A549 (cell line): ENCODE measurements at regions not wholly inside any gene's neighbourhood (a gene's known extent, or its start where the extent isn't known, plus 50 kb on each side); places are given as distances from the start of the nearest gene placed in this dataset.

Experiments used
- CHD2 ChIP-seq: fragments of 150-350 bp; IDR thresholded peaks from 2 replicates; pipeline ENCODE4 v1.6.1; 2014; ENCODE audit warnings: low read length; ENCODE audit not compliant: partially characterized antibody
- EP300 ChIP-seq, 2 experiments: fragments of >200 bp; sonication (Bioruptor Twin); formaldehyde crosslinking; IDR thresholded peaks; 2 replicates in 1 of 2; 3 replicates in 1 of 2; pipeline ENCODE4 v1.6.1; 2016 to 2017
- ESRRA ChIP-seq: fragments of 150-350 bp; IDR thresholded peaks from 2 replicates; pipeline ENCODE4 v1.6.1; 2014; ENCODE audit warnings: mild to moderate bottlenecking, low read length, borderline replicate concordance
- HOXA7 ChIP-seq: fragments of 250-450 bp; sonication (Bioruptor Pico); IDR thresholded peaks from 2 replicates; pipeline ENCODE4 v1.5.0; 2020; ENCODE audit warnings: mild to moderate bottlenecking, moderate library complexity
- JUNB ChIP-seq: fragments of >200 bp; sonication (Bioruptor Twin); formaldehyde crosslinking; IDR thresholded peaks from 2 replicates; pipeline ENCODE4 v1.6.1; 2016
- MAZ ChIP-seq: fragments of 150-350 bp; IDR thresholded peaks from 2 replicates; pipeline ENCODE4 v1.6.1; 2014; ENCODE audit warnings: antibody characterized with exemption, low read depth, low read length, borderline replicate concordance
- MYC ChIP-seq: IDR thresholded peaks from 2 replicates; pipeline ENCODE4 v1.6.1; 2012; ENCODE audit warnings: mild to moderate bottlenecking, inconsistent platforms, low read length, improper control_type of control experiment, borderline replicate concordance
- POLR2A ChIP-seq: IDR thresholded peaks from 2 replicates; pipeline ENCODE4 v1.6.1; 2012; ENCODE audit warnings: mild to moderate bottlenecking, low read length
- SMC3 ChIP-seq: fragments of >200 bp; sonication (Bioruptor Twin); formaldehyde crosslinking; IDR thresholded peaks from 3 replicates; pipeline ENCODE4 v1.6.1; 2018; ENCODE audit warnings: inconsistent platforms
- SREBF2 ChIP-seq: fragments of 450-650 bp; IDR thresholded peaks from 2 replicates; pipeline ENCODE4 v1.6.1; 2014; ENCODE audit warnings: mild to moderate bottlenecking, moderate library complexity
- TP53 ChIP-seq: fragments of 250-450 bp; sonication (Bioruptor Pico); IDR thresholded peaks from 2 replicates; pipeline ENCODE4 v1.5.0; 2021; ENCODE audit warnings: mild to moderate bottlenecking, moderate library complexity
- TF ChIP-seq, protein P1 (sequence below): fragments of >200 bp; sonication (Bioruptor Twin); formaldehyde crosslinking; IDR thresholded peaks from 3 replicates; pipeline ENCODE4 v1.5.1; 2016
- TF ChIP-seq, protein P2 (sequence below): IDR thresholded peaks from 2 replicates; pipeline ENCODE4 v1.6.1; 2012
- TF ChIP-seq, protein P3 (sequence below): fragments of 200-600 bp; sonication (generic); IDR thresholded peaks from 2 replicates; pipeline ENCODE4 v1.6.1; 2016; ENCODE audit warnings: antibody characterized with exemption, mild to moderate bottlenecking, moderate library complexity

DNA sequence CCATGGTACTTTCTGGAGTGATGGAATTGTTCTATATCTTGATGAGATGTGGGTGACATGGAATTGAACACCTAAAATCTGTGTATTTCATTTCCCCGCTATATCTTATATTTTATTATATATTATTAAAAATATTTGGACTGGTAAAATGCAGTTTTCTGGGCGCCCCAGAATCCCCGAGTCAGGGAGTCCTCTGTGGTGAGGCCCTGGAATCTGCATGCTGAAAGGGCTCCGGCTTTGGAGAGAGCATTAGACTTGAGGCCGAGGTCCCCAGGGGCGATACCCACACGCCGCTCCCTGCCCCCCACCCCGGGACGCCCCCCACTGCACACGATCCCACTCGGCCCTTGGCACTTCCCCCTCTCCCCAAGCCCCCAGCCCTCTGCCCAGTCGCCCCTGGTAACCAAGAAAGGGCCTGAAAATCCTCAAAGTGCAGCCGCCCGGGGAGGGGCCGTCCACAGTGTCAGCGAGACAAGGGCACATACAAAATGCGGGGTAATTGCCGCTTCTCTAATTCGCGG lies 126.0 kb downstream of the ZFP36L2 start:
- TF ChIP-seq, protein P1, sequence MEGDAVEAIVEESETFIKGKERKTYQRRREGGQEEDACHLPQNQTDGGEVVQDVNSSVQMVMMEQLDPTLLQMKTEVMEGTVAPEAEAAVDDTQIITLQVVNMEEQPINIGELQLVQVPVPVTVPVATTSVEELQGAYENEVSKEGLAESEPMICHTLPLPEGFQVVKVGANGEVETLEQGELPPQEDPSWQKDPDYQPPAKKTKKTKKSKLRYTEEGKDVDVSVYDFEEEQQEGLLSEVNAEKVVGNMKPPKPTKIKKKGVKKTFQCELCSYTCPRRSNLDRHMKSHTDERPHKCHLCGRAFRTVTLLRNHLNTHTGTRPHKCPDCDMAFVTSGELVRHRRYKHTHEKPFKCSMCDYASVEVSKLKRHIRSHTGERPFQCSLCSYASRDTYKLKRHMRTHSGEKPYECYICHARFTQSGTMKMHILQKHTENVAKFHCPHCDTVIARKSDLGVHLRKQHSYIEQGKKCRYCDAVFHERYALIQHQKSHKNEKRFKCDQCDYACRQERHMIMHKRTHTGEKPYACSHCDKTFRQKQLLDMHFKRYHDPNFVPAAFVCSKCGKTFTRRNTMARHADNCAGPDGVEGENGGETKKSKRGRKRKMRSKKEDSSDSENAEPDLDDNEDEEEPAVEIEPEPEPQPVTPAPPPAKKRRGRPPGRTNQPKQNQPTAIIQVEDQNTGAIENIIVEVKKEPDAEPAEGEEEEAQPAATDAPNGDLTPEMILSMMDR = no peak
- TF ChIP-seq SREBF2 (no peak), CHD2 (no peak), SMC3 (no peak), MAZ (no peak), POLR2A (no peak), JUNB (no peak), HOXA7 (no peak), TP53 (no peak), EP300 (IDR thresholded peaks at IDR 0.05) (no peak), MYC (no peak), ESRRA (no peak)
- TF ChIP-seq, protein P2, sequence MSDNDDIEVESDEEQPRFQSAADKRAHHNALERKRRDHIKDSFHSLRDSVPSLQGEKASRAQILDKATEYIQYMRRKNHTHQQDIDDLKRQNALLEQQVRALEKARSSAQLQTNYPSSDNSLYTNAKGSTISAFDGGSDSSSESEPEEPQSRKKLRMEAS = no peak
- TF ChIP-seq, protein P3, sequence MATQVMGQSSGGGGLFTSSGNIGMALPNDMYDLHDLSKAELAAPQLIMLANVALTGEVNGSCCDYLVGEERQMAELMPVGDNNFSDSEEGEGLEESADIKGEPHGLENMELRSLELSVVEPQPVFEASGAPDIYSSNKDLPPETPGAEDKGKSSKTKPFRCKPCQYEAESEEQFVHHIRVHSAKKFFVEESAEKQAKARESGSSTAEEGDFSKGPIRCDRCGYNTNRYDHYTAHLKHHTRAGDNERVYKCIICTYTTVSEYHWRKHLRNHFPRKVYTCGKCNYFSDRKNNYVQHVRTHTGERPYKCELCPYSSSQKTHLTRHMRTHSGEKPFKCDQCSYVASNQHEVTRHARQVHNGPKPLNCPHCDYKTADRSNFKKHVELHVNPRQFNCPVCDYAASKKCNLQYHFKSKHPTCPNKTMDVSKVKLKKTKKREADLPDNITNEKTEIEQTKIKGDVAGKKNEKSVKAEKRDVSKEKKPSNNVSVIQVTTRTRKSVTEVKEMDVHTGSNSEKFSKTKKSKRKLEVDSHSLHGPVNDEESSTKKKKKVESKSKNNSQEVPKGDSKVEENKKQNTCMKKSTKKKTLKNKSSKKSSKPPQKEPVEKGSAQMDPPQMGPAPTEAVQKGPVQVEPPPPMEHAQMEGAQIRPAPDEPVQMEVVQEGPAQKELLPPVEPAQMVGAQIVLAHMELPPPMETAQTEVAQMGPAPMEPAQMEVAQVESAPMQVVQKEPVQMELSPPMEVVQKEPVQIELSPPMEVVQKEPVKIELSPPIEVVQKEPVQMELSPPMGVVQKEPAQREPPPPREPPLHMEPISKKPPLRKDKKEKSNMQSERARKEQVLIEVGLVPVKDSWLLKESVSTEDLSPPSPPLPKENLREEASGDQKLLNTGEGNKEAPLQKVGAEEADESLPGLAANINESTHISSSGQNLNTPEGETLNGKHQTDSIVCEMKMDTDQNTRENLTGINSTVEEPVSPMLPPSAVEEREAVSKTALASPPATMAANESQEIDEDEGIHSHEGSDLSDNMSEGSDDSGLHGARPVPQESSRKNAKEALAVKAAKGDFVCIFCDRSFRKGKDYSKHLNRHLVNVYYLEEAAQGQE = no peak
